ENCODE measurements at regions not wholly inside any gene's neighbourhood (a gene's known extent, or its start where the extent isn't known, plus 50 kb on each side); places are given as distances from the start of the nearest gene placed in this dataset.
"Not testable (repeated sequence)": the region's sequence is repeated elsewhere in the genome, so short reads cannot be mapped to it uniquely, and the experiment has no call there.

- DNase-seq (ENCODE audit: low read depth), result no peak
These were observed 117.6 kb upstream of the APCDD1 start for GRCh38 chr18:10336749-10337350.

- DNase-seq (ENCODE audit: low read depth), result no peak
These were observed 113.6 kb upstream of the APCDD1 start for GRCh38 chr18:10340821-10341220.

- no peak for DNase-seq (ENCODE audit: low read depth)
These were observed 110.7 kb upstream of the APCDD1 start for GRCh38 chr18:10343778-10344177.

- DNase-seq (ENCODE audit: low read depth), result no peak
These were observed 107.6 kb upstream of the APCDD1 start for GRCh38 chr18:10346749-10347415.

- no peak for DNase-seq (ENCODE audit: low read depth)
These were observed 104.9 kb upstream of the APCDD1 start for GRCh38 chr18:10349561-10349960.

- no peak for DNase-seq (ENCODE audit: low read depth)
These were observed 103.8 kb upstream of the APCDD1 start for GRCh38 chr18:10350661-10351060.

GRCh38 chr18:10351219-10351818, 103.1 kb upstream of the APCDD1 start:
- DNase-seq (ENCODE audit: low read depth), result no peak

- DNase-seq (ENCODE audit: low read depth), result no peak
These were observed 102.6 kb upstream of the APCDD1 start for GRCh38 chr18:10351858-10352257.

- DNase-seq (ENCODE audit: low read depth), result no peak
These were observed 101.8 kb upstream of the APCDD1 start for GRCh38 chr18:10352671-10353070.

- no peak for DNase-seq (ENCODE audit: low read depth)
These were observed 100.6 kb upstream of the APCDD1 start for GRCh38 chr18:10353791-10354190.

- DNase-seq (ENCODE audit: low read depth), result no peak
These were observed 100.1 kb upstream of the APCDD1 start for GRCh38 chr18:10354241-10354811.

- DNase-seq (ENCODE audit: low read depth), result no peak
These were observed 99.5 kb upstream of the APCDD1 start for GRCh38 chr18:10354890-10355289.

- DNase-seq (ENCODE audit: low read depth), result not testable (repeated sequence)
These were observed 97.4 kb upstream of the APCDD1 start for GRCh38 chr18:10356999-10357398.

- no peak for DNase-seq (ENCODE audit: low read depth)
These were observed 92.8 kb upstream of the APCDD1 start for GRCh38 chr18:10361660-10362059.

GRCh38 chr18:10365021-10365500, 89.4 kb upstream of the APCDD1 start:
- DNase-seq (ENCODE audit: low read depth), result no peak

- DNase-seq (ENCODE audit: low read depth), result no peak
These were observed 88.5 kb upstream of the APCDD1 start for GRCh38 chr18:10365901-10366300.

- DNase-seq (ENCODE audit: low read depth), result peak; percentile 19
These were observed 86.6 kb upstream of the APCDD1 start for GRCh38 chr18:10367836-10368235.

- no peak for DNase-seq (ENCODE audit: low read depth)
These were observed 85.7 kb upstream of the APCDD1 start for GRCh38 chr18:10368456-10369453.

GRCh38 chr18:10370716-10371115, 83.7 kb upstream of the APCDD1 start:
- no peak for DNase-seq (ENCODE audit: low read depth)

GRCh38 chr18:10371165-10371564, 83.3 kb upstream of the APCDD1 start:
- DNase-seq (ENCODE audit: low read depth), result no peak

GRCh38 chr18:10374195-10374594, 80.2 kb upstream of the APCDD1 start:
- no peak for DNase-seq (ENCODE audit: low read depth)

Data from HT1080 (cell line).